ENCODE measurements at regions not wholly inside any gene's neighbourhood (a gene's known extent, or its start where the extent isn't known, plus 50 kb on each side); places are given as distances from the start of the nearest gene placed in this dataset.
"Not testable (repeated sequence)": the region's sequence is repeated elsewhere in the genome, so short reads cannot be mapped to it uniquely, and the experiment has no call there.

GRCh38 chr6:105681061-105681460 is 278.2 kb upstream of the PREP start:
- DNase-seq = no peak

GRCh38 chr6:105680131-105680530 is 277.2 kb upstream of the PREP start:
- no peak for DNase-seq

GRCh38 chr6:105678516-105678915 is 275.6 kb upstream of the PREP start:
- no peak for DNase-seq

- DNase-seq = no peak
Measured at GRCh38 chr6:105677671-105678475, 275.0 kb upstream of the PREP start.

- DNase-seq = no peak
Measured at GRCh38 chr6:105676857-105677256, 274.0 kb upstream of the PREP start.

GRCh38 chr6:105675715-105676397 is 273.0 kb upstream of the PREP start:
- no peak for DNase-seq

- DNase-seq = not testable (repeated sequence)
Measured at GRCh38 chr6:105672856-105673538, 270.1 kb upstream of the PREP start.

GRCh38 chr6:105669232-105669631 is 266.4 kb upstream of the PREP start:
- no peak for DNase-seq

GRCh38 chr6:105667056-105667455 is 264.2 kb upstream of the PREP start:
- DNase-seq = no peak

GRCh38 chr6:105664931-105665330 is 262.0 kb upstream of the PREP start:
- DNase-seq = no peak

- no peak for DNase-seq
Measured at GRCh38 chr6:105651969-105652368, 249.1 kb upstream of the PREP start.

GRCh38 chr6:105650347-105650746 is 247.5 kb upstream of the PREP start:
- DNase-seq = no peak

GRCh38 chr6:105649192-105649591 is 246.3 kb upstream of the PREP start:
- no peak for DNase-seq

- DNase-seq = no peak
Measured at GRCh38 chr6:105648276-105648675, 245.4 kb upstream of the PREP start.

GRCh38 chr6:105646391-105646867 is 243.5 kb upstream of the PREP start:
- DNase-seq = no peak

GRCh38 chr6:105645958-105646357 is 243.1 kb upstream of the PREP start:
- DNase-seq = no peak

GRCh38 chr6:105645156-105645555 is 242.3 kb upstream of the PREP start:
- no peak for DNase-seq

- DNase-seq = no peak
Measured at GRCh38 chr6:105644691-105645090, 241.8 kb upstream of the PREP start.

GRCh38 chr6:105644073-105644489 is 241.2 kb upstream of the PREP start:
- no peak for DNase-seq

GRCh38 chr6:105642708-105643107 is 239.8 kb upstream of the PREP start:
- no peak for DNase-seq

- DNase-seq = no peak
Measured at GRCh38 chr6:105641504-105641903, 238.6 kb upstream of the PREP start.

- DNase-seq = no peak
Measured at GRCh38 chr6:105639124-105639523, 236.2 kb upstream of the PREP start.

- DNase-seq = no peak
Measured at GRCh38 chr6:105633814-105634213, 230.9 kb upstream of the PREP start.

Measured in activated CD8-positive, alpha-beta memory T cell treated with anti-CD3 and anti-CD28 coated beads, Interleukin-2, amount 50 U/mL, for 4 hours (primary cell).